H1 (cell line): ENCODE measurements at regions not wholly inside any gene's neighbourhood (a gene's known extent, or its start where the extent isn't known, plus 50 kb on each side); places are given as distances from the start of the nearest gene placed in this dataset.

Source experiments
- CTBP2 ChIP-seq: IDR thresholded peaks from 2 replicates; pipeline ENCODE4 v1.7.0; 2011; ENCODE audit warnings: borderline replicate concordance, mild to moderate bottlenecking, moderate library complexity, mixed read lengths, low read length; ENCODE audit not compliant: insufficient read depth, insufficient read length
- GTF2F1 ChIP-seq: IDR thresholded peaks from 2 replicates; pipeline ENCODE4 v1.6.1; 2012; ENCODE audit warnings: low read depth, low read length, improper control_type of control experiment, borderline replicate concordance
- POLR2A ChIP-seq, 2 experiments: IDR thresholded peaks; 1 replicate in 1 of 2; 2 replicates in 1 of 2; pipeline ENCODE4 v1.6.1; 2011; ENCODE audit warnings: low read depth in 2 of 2, low read length in 2 of 2, mild to moderate bottlenecking in 2 of 2; ENCODE audit errors: control extremely low read depth in 1 of 2
- RBBP5 ChIP-seq: IDR thresholded peaks from 2 replicates; pipeline ENCODE4 v1.7.1; 2012; ENCODE audit warnings: low read depth, mild to moderate bottlenecking, inconsistent platforms, low read length, moderate library complexity, borderline replicate concordance
- SIX5 ChIP-seq: IDR thresholded peaks from 2 replicates; pipeline ENCODE4 v1.6.1; 2011; ENCODE audit warnings: mild to moderate bottlenecking, low read depth, low read length
- SRF ChIP-seq: IDR thresholded peaks from 2 replicates; pipeline ENCODE4 v1.6.1; 2011; ENCODE audit warnings: mild to moderate bottlenecking, low read depth, low read length, moderate library complexity
- TEAD4 ChIP-seq: IDR thresholded peaks from 2 replicates; pipeline ENCODE4 v1.6.1; 2012; ENCODE audit warnings: low read depth, low read length, inconsistent platforms, mixed read lengths

DNA sequence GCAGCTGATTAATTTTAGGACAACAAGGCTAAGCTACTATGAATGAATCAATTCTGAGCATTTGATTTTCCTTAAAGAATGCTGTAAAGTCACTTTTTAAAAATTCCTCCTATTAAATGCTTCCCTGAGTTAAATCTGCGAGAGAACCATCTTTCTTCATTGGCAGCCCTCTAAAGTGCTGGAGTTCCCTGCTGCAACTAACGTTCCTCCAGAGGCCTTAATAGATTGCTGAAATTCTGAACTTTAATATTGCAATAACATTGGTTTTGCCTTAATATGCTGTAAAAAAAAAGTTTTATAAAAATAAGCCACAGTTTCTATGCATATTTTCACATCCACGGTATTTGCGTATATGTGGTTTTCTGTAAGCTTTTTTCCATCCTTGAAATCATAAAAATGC is 298.0 kb upstream of the PIK3R1 start (continued):
- TF ChIP-seq POLR2A (IDR thresholded peaks at IDR 0.05; ENCODE audit: control extremely low read depth in 1 of 2, low read depth in 2 of 2, low read length in 2 of 2) = no peak
- TF ChIP-seq SIX5 = no peak
- no peak for TF ChIP-seq GTF2F1
- TF ChIP-seq SRF = no peak
- TF ChIP-seq CTBP2 = no peak
- no peak for TF ChIP-seq RBBP5
- TF ChIP-seq TEAD4 = no peak
